Hippocampal formation (tissue), 2 donors: ENCODE measurements at regions not wholly inside any gene's neighbourhood (a gene's known extent, or its start where the extent isn't known, plus 50 kb on each side); places are given as distances from the start of the nearest gene placed in this dataset.
A peak's percentile ranks its signal among the peaks of the same experiment; 100 is the strongest.

Source experiments
- DNase-seq, 2 donors: peaks; one replicate each; lab custom pipeline; 2025; lab: John Stamatoyannopoulos, UW

DNA sequence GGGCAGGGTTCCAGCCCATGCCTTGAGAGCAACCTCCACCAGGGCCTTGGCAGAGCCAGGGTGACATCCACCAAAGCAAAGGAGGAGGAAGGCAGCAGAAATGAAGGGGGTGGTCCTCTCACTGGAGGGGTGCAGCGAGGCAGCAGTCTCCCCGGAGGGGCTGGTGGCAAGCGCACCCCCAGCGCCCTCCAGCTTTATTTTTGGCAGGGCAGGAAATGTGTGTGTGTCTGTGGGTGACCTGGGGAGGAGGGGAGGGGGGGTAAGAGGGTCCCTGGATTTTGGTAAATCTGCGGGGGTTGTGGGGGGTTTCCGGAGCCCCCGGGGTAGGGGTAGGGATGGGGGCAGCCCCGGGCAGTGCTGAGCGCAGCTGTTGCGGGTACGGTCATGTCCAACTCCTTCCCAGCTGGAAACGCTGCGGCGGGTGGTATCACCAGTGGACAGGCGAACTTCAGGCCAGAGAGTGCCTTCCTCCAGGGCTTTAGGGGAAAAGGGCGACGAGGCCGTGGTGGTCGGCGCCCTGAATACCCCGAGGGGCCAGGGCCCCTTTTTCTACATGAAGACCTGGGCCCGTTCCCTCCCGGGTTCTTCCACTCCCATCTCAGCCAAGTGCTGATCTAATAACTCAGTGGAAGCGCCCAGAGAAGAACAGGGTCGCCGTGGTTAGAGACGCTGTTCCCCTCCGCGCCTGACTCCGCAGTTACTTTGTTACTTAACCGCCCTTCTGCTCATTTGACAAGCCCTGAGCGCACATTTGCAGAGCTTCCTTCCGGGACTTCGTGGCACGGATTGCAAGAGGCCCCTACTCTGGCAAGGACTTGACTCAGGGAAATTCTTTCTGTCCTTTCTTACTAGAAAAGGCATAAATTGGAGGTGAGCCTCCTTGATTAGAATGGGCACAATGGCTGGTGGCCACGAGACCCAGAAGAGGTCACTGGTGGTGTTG lies 55.2 kb downstream of the FOS start:
- DNase-seq: peak in 1 of 2 donors; percentile 23

DNA sequence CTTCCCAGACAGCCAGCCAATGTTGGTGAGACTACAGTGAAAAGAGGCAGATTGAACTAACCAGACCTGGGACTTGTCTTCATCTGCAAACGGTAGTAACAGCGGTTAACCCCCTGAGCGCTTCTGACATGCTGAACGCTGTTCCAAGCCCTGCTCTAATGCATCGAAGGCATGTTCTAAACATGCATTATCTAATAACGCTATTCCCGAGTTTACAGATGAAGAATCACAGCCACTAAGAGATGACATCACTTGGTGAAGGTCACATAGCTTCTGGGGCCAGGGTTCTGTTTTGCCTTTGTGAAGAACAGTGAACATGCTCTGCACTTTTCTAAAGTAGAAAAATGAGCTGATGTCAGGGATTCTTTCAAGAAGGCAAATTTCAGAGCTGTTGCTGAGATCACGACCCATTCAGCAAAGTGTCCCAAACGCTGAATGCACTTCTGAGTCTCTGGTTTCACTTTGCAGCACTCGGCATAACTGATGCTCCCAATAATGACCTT lies 56.0 kb downstream of the FOS start:
- DNase-seq: no peak

DNA sequence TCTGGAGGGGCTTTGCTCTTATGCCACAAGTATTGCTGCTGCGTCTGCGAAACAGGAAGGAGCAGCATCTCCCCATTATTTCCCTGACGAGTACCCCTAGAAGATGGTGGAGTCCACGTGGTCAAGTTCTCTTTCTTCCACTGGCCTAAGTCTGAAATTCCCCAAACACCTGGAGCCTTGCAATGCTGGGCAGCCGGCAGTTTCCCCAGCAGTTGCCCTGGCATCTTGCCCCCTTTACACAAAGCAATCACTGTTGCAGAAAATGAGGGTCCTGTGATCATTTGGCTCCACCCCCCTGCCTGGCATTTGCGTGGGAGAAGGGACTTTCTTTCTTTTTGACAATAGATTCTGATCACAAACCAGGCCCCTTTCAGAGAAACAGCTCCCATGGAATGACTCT lies 56.9 kb downstream of the FOS start:
- peak; percentile 61 to 64 for DNase-seq

GRCh38 chr14:75338398-75338797 lies 59.8 kb downstream of the FOS start:
- DNase-seq: no peak

DNA sequence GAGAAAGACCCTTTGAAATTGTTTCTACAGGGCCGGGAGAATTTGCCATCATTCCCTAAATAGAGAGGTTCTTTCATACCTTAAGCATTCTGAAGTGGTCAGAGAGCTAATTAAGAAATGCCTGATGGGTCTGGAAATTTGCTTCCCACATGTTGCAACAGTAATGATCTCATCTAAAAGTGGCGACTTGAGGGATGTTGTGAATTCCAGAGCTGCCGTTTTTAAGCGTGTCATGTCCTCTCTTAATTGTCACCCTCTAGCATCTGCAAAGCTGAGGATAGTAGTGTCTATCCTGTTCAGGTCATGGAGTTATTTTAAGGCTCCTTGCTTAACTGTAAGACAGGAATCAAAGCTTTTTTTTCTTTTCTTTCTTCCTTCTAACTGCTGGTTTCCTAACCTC lies 60.4 kb downstream of the FOS start:
- no peak for DNase-seq

DNA sequence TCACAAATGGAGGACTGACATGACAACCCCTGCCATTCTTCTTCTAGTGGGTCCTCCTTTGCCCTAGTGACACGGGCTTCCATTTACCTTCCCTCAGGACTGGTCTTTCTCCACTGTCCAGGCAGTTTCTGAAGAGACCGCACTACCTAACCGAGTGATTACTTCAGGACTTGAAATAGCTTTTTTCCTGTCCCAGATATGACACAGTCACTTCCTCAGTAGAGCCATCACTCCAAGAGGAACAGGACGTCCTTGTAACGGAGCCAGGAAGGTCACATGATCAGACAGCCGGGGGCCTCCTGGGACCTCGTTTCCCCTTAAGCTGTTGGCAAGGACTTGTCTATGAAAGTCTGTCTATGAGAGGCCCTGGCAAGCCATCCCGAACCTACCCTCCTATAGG lies 62.3 kb downstream of the FOS start:
- DNase-seq: peak; percentile 29 to 44

GRCh38 chr14:75341620-75342019 lies 63.0 kb downstream of the FOS start:
- no peak for DNase-seq

- peak in 1 of 2 donors; percentile 68 for DNase-seq
Observed at GRCh38 chr14:75342762-75343599, 64.4 kb downstream of the FOS start.

- no peak for DNase-seq
Observed at GRCh38 chr14:75343911-75344310, 65.3 kb downstream of the FOS start.

DNA sequence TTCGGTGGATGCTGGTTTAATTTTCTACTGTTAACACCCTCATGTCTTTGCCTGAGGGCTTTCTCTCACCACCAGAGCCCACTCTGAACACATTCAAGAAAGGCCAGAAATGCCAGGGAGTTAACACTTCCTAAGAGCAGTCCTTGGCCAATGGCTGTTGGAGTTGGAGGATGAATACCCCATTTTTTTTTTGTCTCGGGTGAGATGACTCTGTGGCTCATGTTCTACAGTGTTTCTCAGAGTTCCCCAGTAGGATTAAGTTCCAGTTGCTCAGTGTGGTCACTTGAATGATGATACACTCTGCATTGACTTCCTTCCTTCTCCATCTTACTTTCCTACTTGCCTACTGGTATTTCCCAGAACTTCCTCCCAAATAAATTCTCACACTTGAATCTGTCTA lies 65.8 kb downstream of the FOS start:
- DNase-seq: no peak

GRCh38 chr14:75350505-75351060 lies 72.0 kb downstream of the FOS start:
- DNase-seq: no peak

DNA sequence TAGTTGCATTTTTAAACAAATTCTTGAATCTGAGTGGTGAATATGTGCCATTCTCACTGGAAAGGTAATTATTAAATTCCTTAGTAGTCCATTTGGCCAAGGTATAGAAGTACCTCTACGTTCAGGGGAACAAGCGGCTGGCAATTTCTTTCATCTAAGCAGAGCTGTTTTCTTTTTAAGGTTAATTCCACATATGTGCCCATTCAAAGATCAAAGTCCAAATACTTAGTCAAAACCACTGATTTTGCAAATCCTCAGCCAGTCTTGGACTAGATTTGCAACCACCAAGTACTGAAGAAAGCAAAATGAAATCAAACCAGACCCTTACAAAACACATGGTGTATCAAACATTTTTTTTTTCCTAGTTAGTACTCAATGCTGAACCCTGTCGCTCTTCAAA lies 68.7 kb upstream of the JDP2 start:
- no peak for DNase-seq

GRCh38 chr14:75361041-75361440 lies 66.8 kb upstream of the JDP2 start:
- no peak for DNase-seq

GRCh38 chr14:75361751-75362433 lies 65.9 kb upstream of the JDP2 start:
- no peak for DNase-seq

DNA sequence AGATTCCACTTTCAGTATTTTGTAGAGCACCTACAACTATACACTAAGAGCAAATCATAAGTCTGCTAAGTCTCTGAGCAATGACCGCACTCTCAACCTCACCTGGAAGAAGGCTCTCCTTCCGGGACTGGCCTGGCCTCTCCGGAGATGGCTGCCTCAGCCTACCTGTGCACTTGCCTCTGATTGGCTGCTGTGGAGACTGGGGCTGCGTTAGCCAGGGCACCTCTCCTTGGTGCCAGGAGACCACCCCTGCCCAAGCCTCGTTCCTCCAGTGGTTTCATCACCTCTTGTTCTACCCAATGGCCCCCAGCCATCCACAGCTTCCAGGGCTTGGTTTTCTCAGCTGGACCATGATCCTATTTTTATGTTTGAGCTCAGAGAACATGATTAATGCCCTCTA lies 64.7 kb upstream of the JDP2 start:
- DNase-seq: no peak

DNA sequence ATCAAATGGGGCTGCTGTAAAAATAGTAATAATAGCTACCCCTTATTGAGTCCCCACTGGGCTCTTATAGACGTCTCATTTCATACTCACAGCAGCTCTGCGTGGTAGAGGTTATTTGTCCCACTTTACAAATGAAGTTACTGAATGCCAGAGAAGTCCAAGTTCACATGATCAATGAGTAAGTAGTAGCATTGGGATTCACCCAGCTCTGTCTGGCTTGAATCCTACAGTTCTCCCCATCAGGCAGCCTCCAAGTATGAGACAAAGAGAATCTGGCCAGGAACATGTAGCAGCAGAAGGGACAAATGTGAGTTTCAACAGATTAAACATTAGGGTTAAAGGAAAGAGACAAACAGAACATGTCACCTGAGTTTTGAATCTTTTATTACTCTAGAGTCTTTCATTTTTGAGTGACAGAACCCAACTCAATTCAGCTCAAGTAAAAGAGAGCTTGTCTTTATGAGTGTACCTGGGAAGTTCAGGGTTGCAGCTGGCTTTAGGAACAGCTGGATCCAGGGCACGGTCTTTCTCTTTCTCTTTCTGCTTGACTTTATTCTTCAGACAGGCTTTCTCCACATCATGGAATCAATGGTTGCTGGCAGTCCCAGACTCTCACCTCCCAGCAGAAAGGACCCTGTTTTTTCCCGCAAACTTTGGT lies 64.1 kb upstream of the JDP2 start:
- peak in 1 of 2 donors; percentile 14 for DNase-seq

- no peak for DNase-seq
Observed at GRCh38 chr14:75365116-75365515, 62.7 kb upstream of the JDP2 start.

DNA sequence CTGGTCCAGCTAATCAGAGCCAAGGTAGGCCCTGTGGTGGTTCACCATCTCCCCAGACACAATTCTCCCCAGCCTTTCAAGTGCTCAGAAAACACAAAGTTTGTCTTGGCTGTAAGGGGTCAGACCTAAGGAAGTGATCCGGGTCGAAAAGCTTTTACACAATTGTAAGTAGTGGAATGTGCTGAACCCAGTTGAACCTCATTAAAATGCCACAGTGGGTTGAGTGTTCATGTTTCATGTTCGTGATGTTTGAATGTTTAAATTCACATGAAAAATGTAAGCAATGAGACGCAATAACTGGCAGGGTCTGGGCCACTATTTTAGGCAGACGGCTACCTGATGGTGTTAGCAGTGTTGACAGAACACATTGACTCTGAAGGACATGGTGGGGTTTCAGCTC lies 60.9 kb upstream of the JDP2 start:
- DNase-seq: no peak

GRCh38 chr14:75368333-75368732 lies 59.5 kb upstream of the JDP2 start:
- DNase-seq: no peak

DNA sequence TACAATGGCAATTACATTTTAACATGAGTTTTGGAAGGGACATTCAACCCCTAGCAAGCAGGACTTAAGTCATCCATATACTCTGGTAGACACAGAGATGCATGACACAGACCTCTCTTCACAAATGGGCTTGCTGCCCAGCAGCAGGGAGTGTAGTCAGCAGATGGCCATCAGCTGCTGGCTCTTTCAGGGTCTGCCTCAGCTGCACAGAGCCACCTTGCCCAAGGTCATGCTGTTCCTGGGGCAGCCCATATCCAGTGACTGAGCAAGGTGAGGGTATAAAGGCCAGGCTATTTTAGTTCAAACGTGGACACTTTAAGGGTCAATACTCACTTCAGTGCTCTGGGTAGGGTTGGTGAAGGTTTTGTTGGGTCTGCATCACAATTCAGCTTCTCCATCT lies 58.3 kb upstream of the JDP2 start:
- DNase-seq: no peak
